DOHH2 (cell line): ENCODE measurements at regions not wholly inside any gene's neighbourhood (a gene's known extent, or its start where the extent isn't known, plus 50 kb on each side); places are given as distances from the start of the nearest gene placed in this dataset.

Experiments
- CTCF ChIP-seq: fragments of 200-600 bp; sonication (generic); IDR thresholded peaks from one replicate; pipeline ENCODE4 v1.5.1; 2014; ENCODE audit warnings: antibody characterized with exemption, mild to moderate bottlenecking, low read depth, low read length; ENCODE audit not compliant: poor library complexity, severe bottlenecking
- EZH2phosphoT487 ChIP-seq: fragments of 200-600 bp; sonication (generic); IDR thresholded peaks from 2 replicates; pipeline ENCODE4 v1.6.1; 2017; ENCODE audit warnings: borderline replicate concordance, mild to moderate bottlenecking, antibody characterized with exemption, low read length, moderate library complexity, mixed read lengths

GRCh38 chr3:43999728-44000319 is 241.9 kb upstream of the TOPAZ1 start:
- TF ChIP-seq EZH2phosphoT487: no peak
- no peak for TF ChIP-seq CTCF
